ENCODE measurements at regions not wholly inside any gene's neighbourhood (a gene's known extent, or its start where the extent isn't known, plus 50 kb on each side); places are given as distances from the start of the nearest gene placed in this dataset.

- Histone ChIP-seq H3K36me3 (ENCODE audit: control insufficient read depth, insufficient read depth, low read length) (no peaks in the 10 kb centered on the region), H3K4me3 (ENCODE audit: low read length) (no peak overlapping the region), H3K9me3 (ENCODE audit: control insufficient read depth, insufficient read depth, low read length) (no peaks in the 10 kb centered on the region), H3K27ac (ENCODE audit: low read length) (no peak overlapping the region), H3K27me3 (ENCODE audit: control insufficient read depth, insufficient read depth, low read length) (no peaks in the 10 kb centered on the region), H3K4me1 (ENCODE audit: control insufficient read depth, insufficient read depth, low read length) (no peaks in the 10 kb centered on the region)
- Mint-ChIP-seq H3K4me1 (no peaks in the 10 kb centered on the region), H3K27me3 (ENCODE audit: low read depth in 2 of 2) (peaks cover 3 to 8% of the 10 kb centered on the region in 2 donors), H3K36me3 (no peaks in the 10 kb centered on the region), H3K27ac (no peak overlapping the region), H3K9me3 (no peaks in the 10 kb centered on the region), H3K4me3 (no peak overlapping the region)
- 88% methylated on average over 4 of the region's 4 CpGs for whole genome bisulfite sequencing (ENCODE audit: insufficient coverage)
- intact Hi-C loops (cut with micrococcal nuclease) = no loop called here
- TF ChIP-seq CTCF (IDR thresholded peaks at IDR 0.05) = no peak
- ATAC-seq (no peak), DNase-seq (no peak)
These were observed 261.9 kb upstream of the PPP2R2D start for GRCh38 chr10:131638880-131639278.

GRCh38 chr10:131640045-131640644, 260.7 kb upstream of the PPP2R2D start:
- intact Hi-C loops (cut with micrococcal nuclease) = no loop called here
- Mint-ChIP-seq H3K36me3 (no peaks in the 10 kb centered on the region), H3K4me1 (no peaks in the 10 kb centered on the region), H3K27ac (no peak overlapping the region), H3K27me3 (ENCODE audit: low read depth in 2 of 2) (peaks cover 3 to 8% of the 10 kb centered on the region in 2 donors), H3K9me3 (no peaks in the 10 kb centered on the region), H3K4me3 (no peak overlapping the region)
- Histone ChIP-seq H3K27me3 (ENCODE audit: control insufficient read depth, insufficient read depth, low read length) (no peaks in the 10 kb centered on the region), H3K4me3 (ENCODE audit: low read length) (no peak overlapping the region), H3K9me3 (ENCODE audit: control insufficient read depth, insufficient read depth, low read length) (no peaks in the 10 kb centered on the region), H3K4me1 (ENCODE audit: control insufficient read depth, insufficient read depth, low read length) (no peaks in the 10 kb centered on the region), H3K36me3 (ENCODE audit: control insufficient read depth, insufficient read depth, low read length) (no peaks in the 10 kb centered on the region), H3K27ac (ENCODE audit: low read length) (no peak overlapping the region)
- TF ChIP-seq CTCF (IDR thresholded peaks at IDR 0.05) = no peak
- no peak for DNase-seq
- ATAC-seq = no peak
- WGBS (ENCODE audit: insufficient coverage) = 40% methylated on average over 1 of the region's 2 CpGs

GRCh38 chr10:131641231-131641630, 259.6 kb upstream of the PPP2R2D start:
- H3K4me3 ChIP-seq (ENCODE audit: low read length) = no peak overlapping the region
- H3K4me3 Mint-ChIP-seq = no peak overlapping the region
- H3K27me3 Mint-ChIP-seq (ENCODE audit: low read depth in 2 of 2) = peaks cover 0 to 5% of the 10 kb centered on the region in 2 donors
- intact Hi-C loops (cut with micrococcal nuclease) = no loop called here
- no peaks in the 10 kb centered on the region for H3K9me3 ChIP-seq (ENCODE audit: control insufficient read depth, insufficient read depth, low read length)
- 43% methylated on average over 4 of the region's 4 CpGs for WGBS (ENCODE audit: insufficient coverage)
- no peak overlapping the region for H3K27ac ChIP-seq (ENCODE audit: low read length)
- H3K9me3 Mint-ChIP-seq = no peaks in the 10 kb centered on the region
- ATAC-seq = no peak
- no peaks in the 10 kb centered on the region for H3K4me1 ChIP-seq (ENCODE audit: control insufficient read depth, insufficient read depth, low read length)
- no peak overlapping the region for H3K27ac Mint-ChIP-seq
- H3K36me3 Mint-ChIP-seq = no peaks in the 10 kb centered on the region
- no peaks in the 10 kb centered on the region for H3K36me3 ChIP-seq (ENCODE audit: control insufficient read depth, insufficient read depth, low read length)
- no peaks in the 10 kb centered on the region for H3K4me1 Mint-ChIP-seq
- no peaks in the 10 kb centered on the region for H3K27me3 ChIP-seq (ENCODE audit: control insufficient read depth, insufficient read depth, low read length)
- DNase-seq = no peak
- no peak for TF ChIP-seq CTCF (IDR thresholded peaks at IDR 0.05)

GRCh38 chr10:131641898-131642297, 258.9 kb upstream of the PPP2R2D start:
- ATAC-seq (no peak), DNase-seq (no peak)
- no peaks in the 10 kb centered on the region for H3K4me1 ChIP-seq (ENCODE audit: control insufficient read depth, insufficient read depth, low read length)
- Mint-ChIP-seq H3K4me1 (no peaks in the 10 kb centered on the region), H3K27ac (no peak overlapping the region), H3K4me3 (no peak overlapping the region), H3K36me3 (no peaks in the 10 kb centered on the region), H3K27me3 (ENCODE audit: low read depth in 2 of 2) (peaks cover 0 to 5% of the 10 kb centered on the region in 2 donors), H3K9me3 (no peaks in the 10 kb centered on the region)
- no peaks in the 10 kb centered on the region for H3K36me3 ChIP-seq (ENCODE audit: control insufficient read depth, insufficient read depth, low read length)
- no peaks in the 10 kb centered on the region for H3K27me3 ChIP-seq (ENCODE audit: control insufficient read depth, insufficient read depth, low read length)
- intact Hi-C loops (cut with micrococcal nuclease) = no loop called here
- no peaks in the 10 kb centered on the region for H3K9me3 ChIP-seq (ENCODE audit: control insufficient read depth, insufficient read depth, low read length)
- no peak overlapping the region for H3K27ac ChIP-seq (ENCODE audit: low read length)
- no peak for TF ChIP-seq CTCF (IDR thresholded peaks at IDR 0.05)
- no peak overlapping the region for H3K4me3 ChIP-seq (ENCODE audit: low read length)
- 71% methylated on average over 4 of the region's 4 CpGs for WGBS (ENCODE audit: insufficient coverage)

Data from natural killer cell (primary cell).